MCF 10A (cell line): ENCODE measurements at regions not wholly inside any gene's neighbourhood (a gene's known extent, or its start where the extent isn't known, plus 50 kb on each side); places are given as distances from the start of the nearest gene placed in this dataset.

Source experiments
- BruUV-seq: library from RNA; stranded (reverse); fragments of 400-500 nt; replicated peaks from 2 replicates; lab custom pipeline; 2021; lab: Mats Ljungman, UMichigan
- CTCF ChIA-PET: fragments of 300-600 bp; sonication (Branson Sonifier 250); formaldehyde crosslinking; extraction: SDS; loops from one replicate; lab custom pipeline; 2021; ENCODE audit warnings: antibody characterized with exemption, inconsistent platforms; lab: Yijun Ruan, JAX
- POLR2A ChIA-PET: fragments of 300-600, 350-650 bp; sonication (Branson Sonifier 250); formaldehyde crosslinking; extraction: SDS; loops from one replicate; lab custom pipeline; 2020; ENCODE audit warnings: antibody characterized with exemption, inconsistent platforms; lab: Yijun Ruan, JAX
- DNase-seq: peaks from one replicate; pipeline ENCODE4 v3.0.0-alpha.2; 2018; ENCODE audit not compliant: unreplicated experiment
- H3K27ac Mint-ChIP-seq: one replicate; pipeline ENCODE4 v1.8.0; 2022; ENCODE audit warnings: mild to moderate bottlenecking, low read depth, mixed read lengths; ENCODE audit not compliant: unreplicated experiment
- H3K27me3 Mint-ChIP-seq: one replicate; pipeline ENCODE4 v1.8.0; 2022; ENCODE audit warnings: mixed read lengths; ENCODE audit not compliant: insufficient read depth, unreplicated experiment
- H3K36me3 Mint-ChIP-seq: one replicate; pipeline ENCODE4 v1.8.0; 2022; ENCODE audit warnings: mild to moderate bottlenecking, moderate library complexity, mixed read lengths; ENCODE audit not compliant: insufficient read depth, unreplicated experiment
- H3K4me1 Mint-ChIP-seq: one replicate; pipeline ENCODE4 v1.8.0; 2022; ENCODE audit warnings: mixed read lengths; ENCODE audit not compliant: insufficient read depth, unreplicated experiment
- H3K4me3 Mint-ChIP-seq: one replicate; pipeline ENCODE4 v1.8.0; 2022; ENCODE audit warnings: mild to moderate bottlenecking, moderate library complexity, mixed read lengths; ENCODE audit not compliant: unreplicated experiment
- H3K9me3 Mint-ChIP-seq: one replicate; pipeline ENCODE4 v1.8.0; 2022; ENCODE audit warnings: mixed read lengths; ENCODE audit not compliant: unreplicated experiment
- CTCF ChIP-seq: fragments of 200-600 bp; IDR thresholded peaks from one replicate; pipeline ENCODE4 v1.8.0; 2022; ENCODE audit warnings: antibody characterized with exemption, mild to moderate bottlenecking; ENCODE audit not compliant: unreplicated experiment
- intact Hi-C: fragments of 100-400 bp; cut with micrococcal nuclease; formaldehyde crosslinking; loops from 2 replicates; pipeline ENCODE4 v1.14.1; 2022

- no peak for DNase-seq
- no peak overlapping the region for H3K4me3 Mint-ChIP-seq
- TF ChIP-seq CTCF = no peak
- no peak overlapping the region for H3K27ac Mint-ChIP-seq
- no peaks in the 10 kb centered on the region for H3K4me1 Mint-ChIP-seq
- POLR2A ChIA-PET = no interaction called here
- H3K27me3 Mint-ChIP-seq = no peaks in the 10 kb centered on the region
- BruUV-seq = no TSS peak
- intact Hi-C loops = no loop called here
- CTCF ChIA-PET = no interaction called here
- H3K9me3 Mint-ChIP-seq = peaks cover 38% of the 10 kb centered on the region
- H3K36me3 Mint-ChIP-seq = no peaks in the 10 kb centered on the region
Measured at GRCh38 chr15:25619076-25619475, 180.3 kb upstream of the UBE3A start.

GRCh38 chr15:25618161-25618560 is 179.3 kb upstream of the UBE3A start:
- intact Hi-C loops = no loop called here
- H3K9me3 Mint-ChIP-seq = peaks cover 33% of the 10 kb centered on the region
- DNase-seq = no peak
- no peaks in the 10 kb centered on the region for H3K4me1 Mint-ChIP-seq
- no TSS peak for BruUV-seq
- CTCF ChIA-PET = interaction anchor here (0.6 kb wide), 1 partner anchor 130 kb away, joined by 3 read pairs; no protein-coding TSS in a partner anchor
- POLR2A ChIA-PET = no interaction called here
- no peaks in the 10 kb centered on the region for H3K27me3 Mint-ChIP-seq
- H3K36me3 Mint-ChIP-seq = no peaks in the 10 kb centered on the region
- no peak overlapping the region for H3K27ac Mint-ChIP-seq
- no peak for TF ChIP-seq CTCF
- no peak overlapping the region for H3K4me3 Mint-ChIP-seq

- no peak for TF ChIP-seq CTCF
- Mint-ChIP-seq H3K4me3 (no peak overlapping the region), H3K36me3 (no peaks in the 10 kb centered on the region), H3K9me3 (peaks cover 25% of the 10 kb centered on the region), H3K27ac (no peak overlapping the region), H3K27me3 (no peaks in the 10 kb centered on the region), H3K4me1 (no peaks in the 10 kb centered on the region)
- intact Hi-C loops = no loop called here
- CTCF ChIA-PET = no interaction called here
- BruUV-seq = no TSS peak
- DNase-seq = no peak
- POLR2A ChIA-PET = no interaction called here
Measured at GRCh38 chr15:25616471-25616870, 177.6 kb upstream of the UBE3A start.

GRCh38 chr15:25613134-25613533 is 174.3 kb upstream of the UBE3A start:
- BruUV-seq = no TSS peak
- intact Hi-C loops = no loop called here
- Mint-ChIP-seq H3K4me1 (no peaks in the 10 kb centered on the region), H3K4me3 (no peak overlapping the region), H3K9me3 (peaks cover 12% of the 10 kb centered on the region), H3K36me3 (no peaks in the 10 kb centered on the region), H3K27me3 (no peaks in the 10 kb centered on the region), H3K27ac (no peak overlapping the region)
- POLR2A ChIA-PET = no interaction called here
- CTCF ChIA-PET = no interaction called here
- no peak for TF ChIP-seq CTCF
- no peak for DNase-seq
